ENCODE measurements at regions not wholly inside any gene's neighbourhood (a gene's known extent, or its start where the extent isn't known, plus 50 kb on each side); places are given as distances from the start of the nearest gene placed in this dataset.
A peak's percentile ranks its signal among the peaks of the same experiment; 100 is the strongest.

- Histone ChIP-seq H4K20me1 (ENCODE audit: insufficient read depth, low read length) (no peaks in the 10 kb centered on the region), H3K27me3 (ENCODE audit: insufficient read depth, low read length) (no peaks in the 10 kb centered on the region), H2AFZ (ENCODE audit: low read depth, low read length) (no peak overlapping the region), H3K79me2 (ENCODE audit: insufficient read depth, low read length) (no peaks in the 10 kb centered on the region), H3K27ac (ENCODE audit: low read depth, low read length) (no peak overlapping the region), H3K4me1 (ENCODE audit: insufficient read depth, low read length) (no peaks in the 10 kb centered on the region), H3K4me2 (ENCODE audit: low read length) (no peak overlapping the region), H3K4me3 (ENCODE audit: insufficient read depth, low read depth, low read length) (no peak overlapping the region), H3K9me3 (ENCODE audit: insufficient read depth, low read depth, low read length) (no peaks in the 10 kb centered on the region), H3K36me3 (ENCODE audit: insufficient read depth, low read length) (no peaks in the 10 kb centered on the region), H3K9ac (ENCODE audit: low read length) (no peak overlapping the region)
- DNase-seq (ENCODE audit: low read depth) = no peak
- H3K4me3 Mint-ChIP-seq (ENCODE audit: unreplicated experiment) = no peak overlapping the region
- peaks cover 8% of the 10 kb centered on the region for H3K4me1 Mint-ChIP-seq (ENCODE audit: low read depth, unreplicated experiment)
- peaks cover 2% of the 10 kb centered on the region for H3K9me3 Mint-ChIP-seq (ENCODE audit: unreplicated experiment)
- no peak overlapping the region for H3K27ac Mint-ChIP-seq (ENCODE audit: unreplicated experiment)
- no peaks in the 10 kb centered on the region for H3K27me3 Mint-ChIP-seq (ENCODE audit: low read depth, unreplicated experiment)
- no peak for TF ChIP-seq EZH2 (IDR thresholded peaks at IDR 0.05; ENCODE audit: insufficient read depth, low read length)
- TF ChIP-seq CTCF (IDR thresholded peaks at IDR 0.05; ENCODE audit: insufficient read depth, low read depth, low read length) = no peak
- H3K36me3 Mint-ChIP-seq (ENCODE audit: low read depth, unreplicated experiment) = no peaks in the 10 kb centered on the region
- FAIRE-seq = no peak
Measured at GRCh38 chr12:90067791-90068190, 359.2 kb upstream of the ATP2B1 start.

DNA sequence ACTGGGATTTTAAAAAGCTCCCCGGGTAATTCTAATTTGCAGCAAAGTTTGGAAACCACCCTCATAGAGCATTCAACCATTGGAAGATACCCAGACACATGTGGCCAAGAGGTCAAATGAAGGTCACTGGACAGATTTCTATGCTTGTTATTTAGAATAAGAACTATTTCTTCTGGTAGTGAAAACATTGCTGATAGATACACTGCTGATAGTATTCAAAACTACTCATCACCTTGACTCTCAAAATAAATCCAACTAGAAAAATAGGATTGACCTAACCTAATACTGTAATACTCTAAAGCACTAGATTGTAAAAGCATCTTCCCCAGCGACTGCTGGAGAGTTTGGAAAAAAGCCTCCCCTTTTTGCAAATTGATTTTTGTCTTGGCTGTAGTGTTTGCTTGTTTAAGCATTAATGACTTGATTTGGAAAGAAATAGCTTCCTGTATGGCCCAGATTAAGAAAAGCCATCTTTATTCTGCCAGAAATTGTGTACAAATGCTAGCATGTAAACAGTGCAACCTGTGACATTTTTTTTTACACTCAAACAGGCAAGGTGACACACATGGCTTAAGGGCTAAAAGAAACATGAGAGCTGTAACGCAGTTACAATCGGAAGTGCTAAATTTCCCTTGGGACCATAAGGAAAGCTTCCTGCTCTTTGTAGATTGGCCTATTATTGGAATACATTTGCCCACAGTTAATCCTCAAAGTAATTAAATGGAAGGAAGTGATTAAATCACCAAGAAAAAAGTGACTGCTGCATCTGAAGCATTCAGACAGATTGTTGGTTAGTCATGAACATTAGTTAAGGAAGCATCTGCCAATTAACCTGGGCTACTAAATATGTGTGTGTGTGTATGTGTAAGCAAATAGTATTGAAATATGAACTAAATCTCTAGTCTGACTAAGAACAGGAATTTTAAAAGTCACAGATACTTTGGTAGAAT, 356.5 kb upstream of the ATP2B1 start:
- FAIRE-seq (no peak), DNase-seq (ENCODE audit: low read depth) (peak; percentile 33)
- Histone ChIP-seq H3K4me1 (ENCODE audit: insufficient read depth, low read length) (no peaks in the 10 kb centered on the region), H3K79me2 (ENCODE audit: insufficient read depth, low read length) (no peaks in the 10 kb centered on the region), H3K9ac (ENCODE audit: low read length) (no peak overlapping the region), H3K27me3 (ENCODE audit: insufficient read depth, low read length) (no peaks in the 10 kb centered on the region), H3K27ac (ENCODE audit: low read depth, low read length) (no peak overlapping the region), H2AFZ (ENCODE audit: low read depth, low read length) (no peak overlapping the region), H3K4me3 (ENCODE audit: insufficient read depth, low read depth, low read length) (no peak overlapping the region), H3K9me3 (ENCODE audit: insufficient read depth, low read depth, low read length) (no peaks in the 10 kb centered on the region), H3K4me2 (ENCODE audit: low read length) (no peak overlapping the region), H3K36me3 (ENCODE audit: insufficient read depth, low read length) (no peaks in the 10 kb centered on the region), H4K20me1 (ENCODE audit: insufficient read depth, low read length) (no peaks in the 10 kb centered on the region)
- H3K4me3 Mint-ChIP-seq (ENCODE audit: unreplicated experiment) = no peak overlapping the region
- no peak for TF ChIP-seq CTCF (IDR thresholded peaks at IDR 0.05; ENCODE audit: insufficient read depth, low read depth, low read length)
- no peak for TF ChIP-seq EZH2 (IDR thresholded peaks at IDR 0.05; ENCODE audit: insufficient read depth, low read length)
- no peaks in the 10 kb centered on the region for H3K36me3 Mint-ChIP-seq (ENCODE audit: low read depth, unreplicated experiment)
- no peak overlapping the region for H3K27ac Mint-ChIP-seq (ENCODE audit: unreplicated experiment)
- H3K9me3 Mint-ChIP-seq (ENCODE audit: unreplicated experiment) = no peaks in the 10 kb centered on the region
- peaks cover 3% of the 10 kb centered on the region for H3K4me1 Mint-ChIP-seq (ENCODE audit: low read depth, unreplicated experiment)
- no peaks in the 10 kb centered on the region for H3K27me3 Mint-ChIP-seq (ENCODE audit: low read depth, unreplicated experiment)

DNA sequence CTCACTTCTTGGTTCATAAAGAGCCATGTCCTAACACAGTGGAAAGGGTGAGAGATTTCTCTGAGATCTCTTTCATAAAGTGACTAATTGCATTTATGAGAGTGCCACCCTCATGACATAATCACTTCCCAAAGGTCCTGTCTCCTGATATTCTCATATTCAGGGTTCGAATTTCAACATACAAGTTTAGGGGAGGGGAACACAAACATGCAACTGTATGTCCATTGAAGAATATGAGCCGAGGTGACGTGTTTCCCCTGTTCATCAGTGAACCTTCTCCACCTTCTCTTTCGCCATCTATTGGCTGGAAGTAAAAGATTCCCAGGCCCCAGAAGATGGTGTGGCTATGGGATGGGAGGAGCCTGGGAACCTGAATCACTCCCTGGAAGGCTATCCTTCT, 354.2 kb upstream of the ATP2B1 start:
- TF ChIP-seq CTCF (IDR thresholded peaks at IDR 0.05; ENCODE audit: insufficient read depth, low read depth, low read length) (no peak), EZH2 (IDR thresholded peaks at IDR 0.05; ENCODE audit: insufficient read depth, low read length) (no peak)

More for the DNA sequence above, 354.2 kb upstream of the ATP2B1 start:
- no peak overlapping the region for H3K4me3 Mint-ChIP-seq (ENCODE audit: unreplicated experiment)
- H4K20me1 ChIP-seq (ENCODE audit: insufficient read depth, low read length) = no peaks in the 10 kb centered on the region
- H3K9me3 ChIP-seq (ENCODE audit: insufficient read depth, low read depth, low read length) = no peaks in the 10 kb centered on the region
- H3K9me3 Mint-ChIP-seq (ENCODE audit: unreplicated experiment) = no peaks in the 10 kb centered on the region
- H3K9ac ChIP-seq (ENCODE audit: low read length) = no peak overlapping the region
- H2AFZ ChIP-seq (ENCODE audit: low read depth, low read length) = no peak overlapping the region
- H3K79me2 ChIP-seq (ENCODE audit: insufficient read depth, low read length) = no peaks in the 10 kb centered on the region
- no peak for DNase-seq (ENCODE audit: low read depth)
- no peaks in the 10 kb centered on the region for H3K36me3 Mint-ChIP-seq (ENCODE audit: low read depth, unreplicated experiment)
- H3K4me3 ChIP-seq (ENCODE audit: insufficient read depth, low read depth, low read length) = no peak overlapping the region
- H3K27me3 Mint-ChIP-seq (ENCODE audit: low read depth, unreplicated experiment) = no peaks in the 10 kb centered on the region
- H3K36me3 ChIP-seq (ENCODE audit: insufficient read depth, low read length) = no peaks in the 10 kb centered on the region
- peaks cover 7% of the 10 kb centered on the region for H3K4me1 Mint-ChIP-seq (ENCODE audit: low read depth, unreplicated experiment)
- no peak for FAIRE-seq
- H3K4me2 ChIP-seq (ENCODE audit: low read length) = no peak overlapping the region
- H3K27me3 ChIP-seq (ENCODE audit: insufficient read depth, low read length) = no peaks in the 10 kb centered on the region
- H3K27ac Mint-ChIP-seq (ENCODE audit: unreplicated experiment) = no peak overlapping the region
- H3K27ac ChIP-seq (ENCODE audit: low read depth, low read length) = no peak overlapping the region
- peaks cover 4% of the 10 kb centered on the region for H3K4me1 ChIP-seq (ENCODE audit: insufficient read depth, low read length)
